ENCODE measurements at regions not wholly inside any gene's neighbourhood (a gene's known extent, or its start where the extent isn't known, plus 50 kb on each side); places are given as distances from the start of the nearest gene placed in this dataset.

DNA sequence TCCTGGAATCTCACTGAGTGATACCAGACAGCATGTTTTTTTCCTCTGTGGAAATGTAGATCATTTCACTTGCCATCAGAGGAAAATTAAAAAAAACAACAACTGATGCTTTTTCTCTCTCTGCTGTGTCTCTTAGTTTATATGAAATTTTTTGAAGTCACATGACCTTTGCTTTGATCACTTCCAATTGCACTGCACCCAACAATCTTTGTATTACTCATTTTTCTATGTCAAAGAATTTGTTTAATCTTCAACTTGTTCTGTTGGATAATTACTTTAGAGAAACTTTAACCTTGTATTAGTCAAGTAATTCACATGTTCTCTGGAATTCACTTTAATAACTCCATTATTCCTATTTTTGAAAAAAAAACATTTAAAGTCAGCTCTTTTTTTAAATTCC lies 1452.7 kb upstream of the CDH8 start:
- Histone ChIP-seq H3K9me3 (ENCODE audit: control insufficient read depth, low read depth, low read length) (no peaks in the 10 kb centered on the region), H3K4me3 (ENCODE audit: low read length) (no peak overlapping the region), H3K27ac (ENCODE audit: low read length) (no peak overlapping the region), H3K9ac (ENCODE audit: low read length) (no peak overlapping the region), H3K36me3 (ENCODE audit: control insufficient read depth, low read depth, low read length) (no peaks in the 10 kb centered on the region), H3K4me1 (ENCODE audit: control insufficient read depth, low read depth, low read length) (no peaks in the 10 kb centered on the region), H3K27me3 (ENCODE audit: control insufficient read depth, insufficient read depth, low read length) (no peaks in the 10 kb centered on the region)

DNA sequence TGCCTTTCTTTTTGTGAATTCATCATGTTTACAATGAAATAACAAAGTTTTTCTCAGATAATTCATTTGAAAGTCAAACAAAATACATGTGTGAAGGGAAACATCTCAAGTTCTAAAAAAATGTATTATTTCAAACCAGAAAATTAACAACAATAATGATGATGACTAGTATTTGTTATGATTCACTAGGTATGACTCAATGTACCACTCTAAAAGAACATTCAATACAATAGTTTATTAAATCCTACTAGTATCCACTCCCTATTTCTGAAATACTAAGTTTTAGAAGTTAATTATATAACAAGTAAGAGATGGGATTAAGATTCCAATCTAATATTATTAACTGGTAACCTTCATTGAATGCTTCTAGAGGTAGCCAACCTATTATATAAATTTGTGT lies 1444.8 kb upstream of the CDH8 start:
- Histone ChIP-seq H3K9ac (ENCODE audit: low read length) (no peak overlapping the region), H3K36me3 (ENCODE audit: control insufficient read depth, low read depth, low read length) (no peaks in the 10 kb centered on the region), H3K27me3 (ENCODE audit: control insufficient read depth, insufficient read depth, low read length) (no peaks in the 10 kb centered on the region), H3K9me3 (ENCODE audit: control insufficient read depth, low read depth, low read length) (no peaks in the 10 kb centered on the region), H3K27ac (ENCODE audit: low read length) (no peak overlapping the region), H3K4me3 (ENCODE audit: low read length) (no peak overlapping the region), H3K4me1 (ENCODE audit: control insufficient read depth, low read depth, low read length) (no peaks in the 10 kb centered on the region)

DNA sequence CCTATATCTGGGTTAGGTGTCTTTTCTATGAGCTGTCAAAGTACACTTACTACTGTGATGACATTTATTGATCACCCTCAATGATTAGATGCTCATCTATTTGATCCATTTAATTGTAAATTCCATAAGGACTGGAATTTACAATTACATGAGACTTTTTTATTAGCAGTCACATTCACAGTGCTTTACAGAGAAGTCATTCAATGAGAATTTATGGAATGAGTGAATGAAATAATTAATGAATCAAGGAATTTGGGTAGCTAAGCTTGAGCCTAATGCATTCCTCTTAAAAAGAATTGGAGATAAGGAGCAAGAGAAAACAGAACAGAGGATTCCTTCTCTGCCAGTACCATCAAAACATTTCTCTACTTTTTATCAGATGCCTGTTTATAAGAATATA lies 1437.5 kb upstream of the CDH8 start:
- Histone ChIP-seq H3K9me3 (ENCODE audit: control insufficient read depth, low read depth, low read length) (no peaks in the 10 kb centered on the region), H3K4me3 (ENCODE audit: low read length) (no peak overlapping the region), H3K9ac (ENCODE audit: low read length) (no peak overlapping the region), H3K4me1 (ENCODE audit: control insufficient read depth, low read depth, low read length) (no peaks in the 10 kb centered on the region), H3K27me3 (ENCODE audit: control insufficient read depth, insufficient read depth, low read length) (no peaks in the 10 kb centered on the region), H3K36me3 (ENCODE audit: control insufficient read depth, low read depth, low read length) (no peaks in the 10 kb centered on the region), H3K27ac (ENCODE audit: low read length) (no peak overlapping the region)

DNA sequence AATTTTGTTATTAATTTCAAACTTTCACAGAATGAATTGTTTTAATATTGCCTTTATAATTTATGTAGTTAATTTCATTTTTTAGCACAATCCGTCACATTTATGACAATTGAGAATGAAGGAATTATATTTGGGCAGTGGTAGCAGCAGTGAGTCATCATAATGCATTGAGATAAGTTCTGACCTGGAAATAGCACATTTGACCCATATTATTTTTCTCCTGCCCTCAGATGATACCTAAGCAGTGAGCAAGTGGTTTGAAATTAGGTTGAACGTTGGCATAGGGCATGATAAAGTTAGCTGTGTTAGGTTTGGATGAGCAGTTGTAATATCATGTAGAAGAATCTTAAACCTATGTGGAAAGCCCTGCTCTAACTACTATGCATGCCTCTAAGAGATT lies 1431.3 kb upstream of the CDH8 start:
- no peaks in the 10 kb centered on the region for H3K27me3 ChIP-seq (ENCODE audit: control insufficient read depth, insufficient read depth, low read length)
- H3K27ac ChIP-seq (ENCODE audit: low read length) = no peak overlapping the region

DNA sequence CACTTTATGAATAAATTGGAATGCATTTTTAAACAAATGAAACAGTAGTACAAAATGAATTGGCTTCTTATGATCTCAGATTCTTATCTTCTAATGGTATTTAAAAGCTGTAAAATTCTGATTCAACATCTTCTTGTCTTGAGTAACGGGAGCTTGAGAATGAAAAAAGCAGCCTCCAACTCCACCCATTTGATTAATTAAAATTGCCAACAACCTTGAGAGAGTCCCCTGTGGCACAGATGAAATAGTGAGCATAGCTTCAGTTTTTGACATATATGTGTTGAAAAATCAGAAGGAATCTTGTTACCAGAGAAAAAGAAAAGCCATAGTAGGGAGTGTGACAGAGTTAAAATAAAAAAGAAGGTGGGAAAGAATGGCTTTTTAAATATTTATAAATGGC lies 1426.1 kb upstream of the CDH8 start:
- H3K27ac ChIP-seq (ENCODE audit: low read length) = no peak overlapping the region
- no peaks in the 10 kb centered on the region for H3K9me3 ChIP-seq (ENCODE audit: control insufficient read depth, low read depth, low read length)
- no peaks in the 10 kb centered on the region for H3K27me3 ChIP-seq (ENCODE audit: control insufficient read depth, insufficient read depth, low read length)
- H3K4me3 ChIP-seq (ENCODE audit: low read length) = no peak overlapping the region
- H3K4me1 ChIP-seq (ENCODE audit: control insufficient read depth, low read depth, low read length) = no peaks in the 10 kb centered on the region
- H3K9ac ChIP-seq (ENCODE audit: low read length) = no peak overlapping the region
- no peaks in the 10 kb centered on the region for H3K36me3 ChIP-seq (ENCODE audit: control insufficient read depth, low read depth, low read length)

More for the DNA sequence above, 1431.3 kb upstream of the CDH8 start:
- Histone ChIP-seq H3K9me3 (ENCODE audit: control insufficient read depth, low read depth, low read length) (no peaks in the 10 kb centered on the region), H3K9ac (ENCODE audit: low read length) (no peak overlapping the region), H3K4me3 (ENCODE audit: low read length) (no peak overlapping the region), H3K36me3 (ENCODE audit: control insufficient read depth, low read depth, low read length) (no peaks in the 10 kb centered on the region), H3K4me1 (ENCODE audit: control insufficient read depth, low read depth, low read length) (no peaks in the 10 kb centered on the region)

DNA sequence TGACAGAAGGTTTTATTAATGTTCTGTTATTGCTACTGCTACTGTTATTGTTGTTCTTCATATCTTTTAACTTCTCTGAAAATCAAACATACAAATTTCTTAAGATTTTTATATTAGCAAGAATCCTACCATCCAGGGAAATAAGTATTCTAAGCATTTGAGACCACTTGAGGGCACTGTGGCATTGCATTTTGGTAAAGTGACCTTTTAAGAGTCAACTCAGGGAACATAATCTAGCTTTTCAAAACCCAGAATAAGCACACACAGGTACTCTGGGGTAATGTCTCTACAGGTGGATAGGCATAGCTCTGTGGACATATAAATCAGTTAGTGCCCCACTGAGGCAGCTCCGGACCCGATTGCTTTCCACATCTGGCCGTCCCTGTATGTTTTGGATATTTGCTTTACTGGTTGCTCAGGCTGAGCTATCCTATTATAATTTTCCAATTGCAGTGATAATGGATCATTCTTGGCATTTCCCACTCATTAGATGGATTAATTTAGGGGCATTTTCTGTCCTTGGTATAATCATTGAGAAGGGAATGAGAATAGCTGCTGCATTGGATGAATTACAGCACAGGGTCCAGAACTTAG lies 1425.1 kb upstream of the CDH8 start:
- H3K4me3 ChIP-seq (ENCODE audit: low read length) = no peak overlapping the region
- no peaks in the 10 kb centered on the region for H3K27me3 ChIP-seq (ENCODE audit: control insufficient read depth, insufficient read depth, low read length)
- no peaks in the 10 kb centered on the region for H3K4me1 ChIP-seq (ENCODE audit: control insufficient read depth, low read depth, low read length)
- H3K9ac ChIP-seq (ENCODE audit: low read length) = no peak overlapping the region
- H3K36me3 ChIP-seq (ENCODE audit: control insufficient read depth, low read depth, low read length) = no peaks in the 10 kb centered on the region
- no peak overlapping the region for H3K27ac ChIP-seq (ENCODE audit: low read length)
- H3K9me3 ChIP-seq (ENCODE audit: control insufficient read depth, low read depth, low read length) = no peaks in the 10 kb centered on the region

DNA sequence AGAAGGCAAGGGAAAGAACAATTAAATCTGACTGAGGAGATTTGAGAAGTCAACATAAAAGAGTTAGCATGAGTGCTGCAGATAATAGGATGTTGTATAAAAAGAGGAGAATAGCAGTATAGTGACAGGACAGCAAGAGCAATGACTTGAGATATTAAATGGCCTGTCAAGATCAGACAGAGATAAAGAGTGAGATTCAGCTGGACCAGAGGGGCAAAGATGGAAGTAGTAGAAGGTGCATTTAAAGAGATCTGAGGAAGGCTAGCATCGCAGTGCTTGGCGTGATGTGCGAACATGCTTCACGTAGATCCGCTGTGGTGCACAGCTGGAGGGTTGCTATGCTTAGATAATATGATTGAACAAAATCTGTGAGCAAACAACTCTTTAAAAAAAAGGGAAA lies 1422.6 kb upstream of the CDH8 start:
- no peaks in the 10 kb centered on the region for H3K4me1 ChIP-seq (ENCODE audit: control insufficient read depth, low read depth, low read length)
- H3K9me3 ChIP-seq (ENCODE audit: control insufficient read depth, low read depth, low read length) = no peaks in the 10 kb centered on the region
- no peak overlapping the region for H3K9ac ChIP-seq (ENCODE audit: low read length)
- no peaks in the 10 kb centered on the region for H3K27me3 ChIP-seq (ENCODE audit: control insufficient read depth, insufficient read depth, low read length)
- no peaks in the 10 kb centered on the region for H3K36me3 ChIP-seq (ENCODE audit: control insufficient read depth, low read depth, low read length)
- no peak overlapping the region for H3K4me3 ChIP-seq (ENCODE audit: low read length)
- H3K27ac ChIP-seq (ENCODE audit: low read length) = no peak overlapping the region

DNA sequence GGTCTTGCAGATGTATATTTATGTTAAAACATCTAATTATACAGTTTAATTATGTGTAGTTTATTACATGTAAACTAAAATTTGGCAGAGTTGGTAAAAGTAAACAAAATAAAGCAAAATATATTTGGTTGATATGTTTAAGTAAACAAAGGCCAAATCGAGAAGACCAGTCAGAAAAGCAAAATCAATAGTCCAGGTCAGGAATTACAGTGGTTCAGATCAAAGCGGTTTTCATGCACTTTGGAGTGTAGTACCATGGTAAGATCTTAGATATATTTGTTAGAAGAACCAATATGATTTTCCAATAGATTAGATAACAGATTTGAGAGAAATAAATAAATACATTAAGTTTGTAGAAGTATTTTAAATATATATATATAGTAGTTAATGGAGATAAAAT lies 1421.6 kb upstream of the CDH8 start:
- Histone ChIP-seq H3K4me3 (ENCODE audit: low read length) (no peak overlapping the region), H3K27me3 (ENCODE audit: control insufficient read depth, insufficient read depth, low read length) (no peaks in the 10 kb centered on the region), H3K36me3 (ENCODE audit: control insufficient read depth, low read depth, low read length) (no peaks in the 10 kb centered on the region), H3K4me1 (ENCODE audit: control insufficient read depth, low read depth, low read length) (no peaks in the 10 kb centered on the region), H3K9ac (ENCODE audit: low read length) (no peak overlapping the region), H3K9me3 (ENCODE audit: control insufficient read depth, low read depth, low read length) (no peaks in the 10 kb centered on the region), H3K27ac (ENCODE audit: low read length) (no peak overlapping the region)

DNA sequence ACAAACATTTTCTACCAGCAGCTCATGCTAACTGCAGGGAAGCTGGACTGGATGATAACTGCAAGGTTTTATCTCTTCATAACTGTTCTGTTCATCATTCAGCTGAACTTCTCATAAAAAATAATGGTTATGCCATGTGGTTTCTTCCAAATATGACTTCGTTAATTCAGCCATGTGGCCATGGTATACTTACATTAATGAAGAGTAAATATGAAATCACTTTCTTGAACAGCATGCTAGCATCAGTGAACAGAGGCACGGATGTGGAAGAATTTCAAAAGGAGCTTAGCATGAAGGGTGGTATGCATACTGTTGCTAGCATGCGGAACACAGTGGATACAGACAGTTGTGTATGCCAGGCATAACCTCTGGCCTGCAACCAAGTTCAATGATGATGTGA lies 1417.0 kb upstream of the CDH8 start:
- H3K27ac ChIP-seq (ENCODE audit: low read length) = no peak overlapping the region
- no peaks in the 10 kb centered on the region for H3K36me3 ChIP-seq (ENCODE audit: control insufficient read depth, low read depth, low read length)
- no peaks in the 10 kb centered on the region for H3K27me3 ChIP-seq (ENCODE audit: control insufficient read depth, insufficient read depth, low read length)
- H3K4me3 ChIP-seq (ENCODE audit: low read length) = no peak overlapping the region
- no peak overlapping the region for H3K9ac ChIP-seq (ENCODE audit: low read length)
- H3K9me3 ChIP-seq (ENCODE audit: control insufficient read depth, low read depth, low read length) = no peaks in the 10 kb centered on the region
- no peaks in the 10 kb centered on the region for H3K4me1 ChIP-seq (ENCODE audit: control insufficient read depth, low read depth, low read length)

DNA sequence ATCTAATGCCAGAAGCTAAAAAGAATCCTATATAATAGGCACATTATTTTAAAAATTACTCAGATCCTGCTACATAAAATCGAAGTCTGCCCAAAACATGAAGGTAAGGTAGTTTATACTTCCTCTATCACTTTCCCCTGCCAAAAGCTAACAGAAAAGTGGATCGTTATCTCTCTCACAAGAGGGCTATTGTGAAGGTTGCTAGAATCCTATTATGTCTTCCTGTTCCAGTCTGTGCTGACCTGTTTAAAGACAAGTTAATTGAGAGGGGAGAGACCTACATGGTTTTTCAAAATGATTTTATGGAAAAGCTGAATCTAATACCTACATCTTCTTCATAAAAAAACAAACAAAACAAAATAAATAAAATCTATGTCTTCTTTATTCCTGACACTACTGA lies 1410.9 kb upstream of the CDH8 start:
- Histone ChIP-seq H3K9me3 (ENCODE audit: control insufficient read depth, low read depth, low read length) (no peaks in the 10 kb centered on the region), H3K4me3 (ENCODE audit: low read length) (no peak overlapping the region), H3K27ac (ENCODE audit: low read length) (no peak overlapping the region), H3K36me3 (ENCODE audit: control insufficient read depth, low read depth, low read length) (no peaks in the 10 kb centered on the region), H3K9ac (ENCODE audit: low read length) (no peak overlapping the region), H3K27me3 (ENCODE audit: control insufficient read depth, insufficient read depth, low read length) (no peaks in the 10 kb centered on the region), H3K4me1 (ENCODE audit: control insufficient read depth, low read depth, low read length) (no peaks in the 10 kb centered on the region)

DNA sequence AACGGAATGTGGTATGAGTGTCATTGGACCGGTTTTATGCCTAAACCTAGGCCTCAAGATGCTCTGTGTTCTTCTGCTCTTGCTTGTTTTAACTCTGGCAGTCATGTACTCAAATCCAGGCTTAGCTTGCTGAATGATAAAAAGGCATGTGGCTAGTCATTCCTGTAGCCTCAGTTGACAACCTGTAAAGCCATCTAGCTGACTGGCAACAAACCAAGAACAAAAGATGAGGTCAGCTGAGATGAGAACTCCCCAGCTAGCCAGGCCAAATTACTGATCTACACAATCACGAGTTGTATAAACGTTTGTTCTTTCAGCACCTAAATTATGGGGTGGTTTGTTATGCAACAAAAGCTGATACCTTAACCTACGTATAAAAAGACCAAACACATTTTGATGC lies 1406.0 kb upstream of the CDH8 start:
- Histone ChIP-seq H3K4me3 (ENCODE audit: low read length) (no peak overlapping the region), H3K36me3 (ENCODE audit: control insufficient read depth, low read depth, low read length) (no peaks in the 10 kb centered on the region), H3K4me1 (ENCODE audit: control insufficient read depth, low read depth, low read length) (no peaks in the 10 kb centered on the region), H3K27me3 (ENCODE audit: control insufficient read depth, insufficient read depth, low read length) (no peaks in the 10 kb centered on the region), H3K9ac (ENCODE audit: low read length) (no peak overlapping the region), H3K9me3 (ENCODE audit: control insufficient read depth, low read depth, low read length) (no peaks in the 10 kb centered on the region), H3K27ac (ENCODE audit: low read length) (no peak overlapping the region)

DNA sequence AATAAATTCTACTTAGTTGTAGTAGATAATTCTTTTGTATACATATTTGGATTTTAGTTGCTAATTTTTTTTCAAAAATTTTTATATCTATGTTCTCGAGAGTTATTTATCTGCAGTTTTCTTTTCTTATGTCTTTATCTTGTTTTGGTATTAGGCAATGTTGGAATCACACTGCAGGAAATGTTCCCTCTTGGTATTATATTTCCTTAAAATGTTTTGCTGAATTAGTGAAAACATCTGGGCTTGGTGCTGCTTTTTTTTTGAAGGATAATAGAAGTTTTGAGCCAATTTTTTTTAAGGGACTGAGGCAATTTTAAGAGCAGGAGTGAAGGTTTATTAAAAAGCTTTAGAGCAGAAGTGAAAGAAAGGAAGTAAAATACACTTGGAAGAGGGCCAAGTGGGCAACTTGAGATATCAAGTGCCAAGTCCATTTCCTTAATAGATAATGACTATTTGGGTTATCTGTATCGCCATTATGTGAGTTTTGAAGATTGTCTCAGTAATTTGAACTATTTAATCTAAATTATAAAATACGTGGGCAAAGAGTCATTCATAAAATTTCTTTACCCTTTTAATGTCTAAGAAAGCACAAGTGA lies 1390.1 kb upstream of the CDH8 start:
- Histone ChIP-seq H3K4me3 (ENCODE audit: low read length) (no peak overlapping the region), H3K27ac (ENCODE audit: low read length) (no peak overlapping the region), H3K27me3 (ENCODE audit: control insufficient read depth, insufficient read depth, low read length) (no peaks in the 10 kb centered on the region), H3K9me3 (ENCODE audit: control insufficient read depth, low read depth, low read length) (no peaks in the 10 kb centered on the region), H3K36me3 (ENCODE audit: control insufficient read depth, low read depth, low read length) (no peaks in the 10 kb centered on the region), H3K9ac (ENCODE audit: low read length) (no peak overlapping the region), H3K4me1 (ENCODE audit: control insufficient read depth, low read depth, low read length) (no peaks in the 10 kb centered on the region)
